Suppressor macrophage (primary cell): ENCODE measurements at regions not wholly inside any gene's neighbourhood (a gene's known extent, or its start where the extent isn't known, plus 50 kb on each side); places are given as distances from the start of the nearest gene placed in this dataset.

Source experiments
- DNase-seq, 4 experiments: peaks; one replicate each; pipeline ENCODE4 v3.0.0-alpha.2; 2020 to 2022

- DNase-seq: no peak
Observed at GRCh38 chr10:3836222-3836820, 51.3 kb upstream of the KLF6 start.

- peak; percentile 65 to 88 (median 84) for DNase-seq
Observed at GRCh38 chr10:3835770-3836169, 50.8 kb upstream of the KLF6 start.

GRCh38 chr10:3834947-3835346, 49.9 kb upstream of the KLF6 start:
- DNase-seq: no peak
